ENCODE measurements at regions not wholly inside any gene's neighbourhood (a gene's known extent, or its start where the extent isn't known, plus 50 kb on each side); places are given as distances from the start of the nearest gene placed in this dataset.

DNA sequence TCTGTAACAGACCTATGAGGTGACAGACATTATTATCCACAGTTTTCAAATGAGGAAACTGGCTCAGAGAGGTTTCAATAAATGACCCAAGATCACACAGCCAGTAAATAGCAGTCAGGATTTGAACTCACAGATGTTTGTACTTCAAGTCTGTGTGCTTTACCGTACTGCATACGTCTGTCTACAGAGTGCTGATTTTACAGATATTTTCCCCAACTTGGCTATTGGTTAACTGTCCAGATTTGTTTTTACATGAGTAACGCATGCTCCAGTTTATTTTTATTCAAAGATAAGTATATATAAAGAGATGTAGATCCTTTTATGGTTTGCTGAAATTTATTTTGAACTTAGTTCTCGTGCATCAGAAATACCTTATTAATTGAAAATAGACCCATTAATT, 65.7 kb upstream of the SLC38A2 start:
- Mint-ChIP-seq H3K27ac (peak overlapping the region; percentile 79), H3K27me3 (ENCODE audit: low read depth, poor library complexity) (no peaks in the 10 kb centered on the region), H3K4me1 (peaks cover 17% of the 10 kb centered on the region), H3K36me3 (ENCODE audit: low read depth) (no peaks in the 10 kb centered on the region), H3K4me3 (no peak overlapping the region), H3K9me3 (no peaks in the 10 kb centered on the region)
- TF ChIP-seq, protein P1, sequence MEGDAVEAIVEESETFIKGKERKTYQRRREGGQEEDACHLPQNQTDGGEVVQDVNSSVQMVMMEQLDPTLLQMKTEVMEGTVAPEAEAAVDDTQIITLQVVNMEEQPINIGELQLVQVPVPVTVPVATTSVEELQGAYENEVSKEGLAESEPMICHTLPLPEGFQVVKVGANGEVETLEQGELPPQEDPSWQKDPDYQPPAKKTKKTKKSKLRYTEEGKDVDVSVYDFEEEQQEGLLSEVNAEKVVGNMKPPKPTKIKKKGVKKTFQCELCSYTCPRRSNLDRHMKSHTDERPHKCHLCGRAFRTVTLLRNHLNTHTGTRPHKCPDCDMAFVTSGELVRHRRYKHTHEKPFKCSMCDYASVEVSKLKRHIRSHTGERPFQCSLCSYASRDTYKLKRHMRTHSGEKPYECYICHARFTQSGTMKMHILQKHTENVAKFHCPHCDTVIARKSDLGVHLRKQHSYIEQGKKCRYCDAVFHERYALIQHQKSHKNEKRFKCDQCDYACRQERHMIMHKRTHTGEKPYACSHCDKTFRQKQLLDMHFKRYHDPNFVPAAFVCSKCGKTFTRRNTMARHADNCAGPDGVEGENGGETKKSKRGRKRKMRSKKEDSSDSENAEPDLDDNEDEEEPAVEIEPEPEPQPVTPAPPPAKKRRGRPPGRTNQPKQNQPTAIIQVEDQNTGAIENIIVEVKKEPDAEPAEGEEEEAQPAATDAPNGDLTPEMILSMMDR (IDR thresholded peaks at IDR 0.05): no peak
- no peak for DNase-seq

GRCh38 chr12:46437469-46437868, 64.9 kb upstream of the SLC38A2 start:
- H3K27me3 Mint-ChIP-seq (ENCODE audit: low read depth, poor library complexity): no peaks in the 10 kb centered on the region
- TF ChIP-seq, protein P1 (IDR thresholded peaks at IDR 0.05): no peak
- no peaks in the 10 kb centered on the region for H3K9me3 Mint-ChIP-seq
- H3K36me3 Mint-ChIP-seq (ENCODE audit: low read depth): no peaks in the 10 kb centered on the region
- DNase-seq: no peak
- H3K4me3 Mint-ChIP-seq: no peak overlapping the region
- no peak overlapping the region for H3K27ac Mint-ChIP-seq
- peaks cover 9% of the 10 kb centered on the region for H3K4me1 Mint-ChIP-seq

DNA sequence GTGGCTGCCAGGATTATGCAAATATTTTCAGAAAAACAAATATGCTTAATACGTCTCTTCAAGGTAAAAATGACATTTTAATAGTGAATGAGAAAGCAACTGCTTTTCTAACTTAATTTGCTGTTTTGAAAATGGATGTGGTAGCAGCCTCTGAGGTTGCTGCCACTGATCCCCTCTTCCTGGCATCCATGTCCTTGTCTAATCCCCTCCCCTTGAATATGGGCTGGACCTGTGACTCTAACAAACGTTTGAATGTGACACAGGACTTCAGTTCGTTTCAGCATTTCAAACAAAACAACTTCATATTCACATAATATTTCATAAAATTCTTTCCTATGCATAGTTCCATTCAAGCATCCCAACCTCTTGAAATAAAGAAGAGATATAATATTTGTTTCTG, 64.2 kb upstream of the SLC38A2 start:
- H3K27me3 Mint-ChIP-seq (ENCODE audit: low read depth, poor library complexity): no peaks in the 10 kb centered on the region
- no peaks in the 10 kb centered on the region for H3K9me3 Mint-ChIP-seq
- no peak for DNase-seq
- no peak overlapping the region for H3K27ac Mint-ChIP-seq
- H3K36me3 Mint-ChIP-seq (ENCODE audit: low read depth): no peaks in the 10 kb centered on the region
- peaks cover 2% of the 10 kb centered on the region for H3K4me1 Mint-ChIP-seq
- TF ChIP-seq, protein P1 (IDR thresholded peaks at IDR 0.05): no peak
- H3K4me3 Mint-ChIP-seq: no peak overlapping the region

DNA sequence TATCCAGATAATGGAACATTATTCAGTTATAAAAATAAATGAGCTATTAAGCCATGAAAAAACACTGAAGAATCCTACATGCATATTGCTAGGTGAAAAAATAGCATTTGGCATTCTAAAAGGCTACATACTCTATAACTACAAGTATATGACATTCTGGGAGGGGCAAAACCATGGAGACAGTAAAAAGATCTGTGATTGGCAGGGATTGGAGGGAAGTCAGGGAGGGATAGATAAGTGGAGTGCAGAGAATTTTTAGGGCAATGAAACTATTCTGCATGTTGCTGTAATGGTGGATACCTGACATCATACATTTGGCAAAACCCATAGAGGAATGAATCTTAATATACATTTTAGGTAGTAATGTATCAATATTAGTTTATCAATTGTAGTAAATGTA, 63.1 kb upstream of the SLC38A2 start:
- DNase-seq: no peak
- Mint-ChIP-seq H3K36me3 (ENCODE audit: low read depth) (no peaks in the 10 kb centered on the region), H3K27me3 (ENCODE audit: low read depth, poor library complexity) (no peaks in the 10 kb centered on the region), H3K4me1 (peaks cover 1% of the 10 kb centered on the region), H3K9me3 (no peaks in the 10 kb centered on the region), H3K4me3 (no peak overlapping the region), H3K27ac (no peak overlapping the region)
- TF ChIP-seq, protein P1 (IDR thresholded peaks at IDR 0.05): no peak

DNA sequence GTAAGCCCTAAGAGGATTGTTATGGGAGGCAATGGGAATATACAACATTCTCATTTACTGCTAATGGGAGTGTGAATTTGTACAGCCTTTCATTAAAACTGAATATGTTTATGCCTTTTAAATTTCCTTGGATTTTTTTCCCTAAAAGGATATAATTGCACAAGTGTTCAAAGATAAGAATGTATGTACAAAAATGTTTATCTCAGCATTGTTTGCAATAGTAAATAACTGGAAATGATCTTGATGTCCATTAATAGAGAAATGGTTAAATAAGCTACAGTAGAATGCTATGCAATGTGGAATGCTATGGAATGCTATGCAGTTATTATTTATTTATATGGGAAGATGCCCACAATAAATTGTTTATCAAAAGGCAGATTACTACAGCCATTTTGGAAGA, 62.5 kb upstream of the SLC38A2 start:
- Mint-ChIP-seq H3K27ac (no peak overlapping the region), H3K36me3 (ENCODE audit: low read depth) (no peaks in the 10 kb centered on the region), H3K4me3 (no peak overlapping the region), H3K4me1 (peaks cover 7% of the 10 kb centered on the region), H3K27me3 (ENCODE audit: low read depth, poor library complexity) (no peaks in the 10 kb centered on the region), H3K9me3 (no peaks in the 10 kb centered on the region)
- TF ChIP-seq, protein P1 (IDR thresholded peaks at IDR 0.05): no peak
- no peak for DNase-seq

GRCh38 chr12:46433829-46434228, 61.3 kb upstream of the SLC38A2 start:
- no peaks in the 10 kb centered on the region for H3K36me3 Mint-ChIP-seq (ENCODE audit: low read depth)
- TF ChIP-seq, protein P1 (IDR thresholded peaks at IDR 0.05): no peak
- DNase-seq: no peak
- H3K4me3 Mint-ChIP-seq: no peak overlapping the region
- no peaks in the 10 kb centered on the region for H3K27me3 Mint-ChIP-seq (ENCODE audit: low read depth, poor library complexity)
- no peaks in the 10 kb centered on the region for H3K9me3 Mint-ChIP-seq
- no peak overlapping the region for H3K27ac Mint-ChIP-seq
- peaks cover 7% of the 10 kb centered on the region for H3K4me1 Mint-ChIP-seq

Measured in nephron progenitor cell (in vitro differentiated cells).